NT2/D1 (cell line): ENCODE measurements at regions not wholly inside any gene's neighbourhood (a gene's known extent, or its start where the extent isn't known, plus 50 kb on each side); places are given as distances from the start of the nearest gene placed in this dataset.

Experiments
- SUZ12 ChIP-seq: IDR thresholded peaks from 2 replicates; pipeline ENCODE4 v1.6.1; 2011; ENCODE audit not compliant: insufficient read length, insufficient read depth; ENCODE audit errors: extremely low read depth
- YY1 ChIP-seq: IDR thresholded peaks from 2 replicates; pipeline ENCODE4 v1.6.1; 2011; ENCODE audit not compliant: insufficient read length, insufficient read depth
- ZNF274 ChIP-seq: IDR thresholded peaks from 2 replicates; pipeline ENCODE4 v1.6.1; 2011; ENCODE audit warnings: mild to moderate bottlenecking, low read depth, low read length

- TF ChIP-seq ZNF274 (no peak), YY1 (no peak), SUZ12 (no peak)
Measured at GRCh38 chr18:22006458-22006857, 162.9 kb upstream of the GATA6 start.
